Neural progenitor cell (in vitro differentiated cells): ENCODE measurements at regions not wholly inside any gene's neighbourhood (a gene's known extent, or its start where the extent isn't known, plus 50 kb on each side); places are given as distances from the start of the nearest gene placed in this dataset.

Experiments used
- DNase-seq: peaks from one replicate; pipeline ENCODE4 v3.0.0-alpha.2; 2016; ENCODE audit warnings: low spot score
- H2AFZ ChIP-seq: fragments of 200-600 bp; sonication (generic); replicated peaks from 2 replicates; pipeline ENCODE4 v1.6.1; 2016; ENCODE audit warnings: antibody characterized with exemption
- H3F3A ChIP-seq: fragments of 200-600 bp; sonication (generic); 2 replicates; pipeline ENCODE4 v1.6.1; 2016; ENCODE audit warnings: antibody characterized with exemption, low read depth
- H3K27ac ChIP-seq: fragments of 200-600 bp; sonication (generic); 2 replicates; pipeline ENCODE4 v1.5.1; 2016; ENCODE audit warnings: mild to moderate bottlenecking
- H3K27me3 ChIP-seq: fragments of 200-600 bp; sonication (generic); 2 replicates; pipeline ENCODE4 v1.6.1; 2016; ENCODE audit warnings: mild to moderate bottlenecking, moderate library complexity
- H3K36me3 ChIP-seq: fragments of 200-600 bp; sonication (generic); 2 replicates; pipeline ENCODE4 v1.5.1; 2016
- H3K4me1 ChIP-seq: fragments of 200-600 bp; sonication (generic); 2 replicates; pipeline ENCODE4 v1.6.1; 2016; ENCODE audit warnings: mixed run types
- H3K4me2 ChIP-seq: fragments of 200-600 bp; sonication (generic); 2 replicates; pipeline ENCODE4 v1.6.1; 2016
- H3K4me3 ChIP-seq: fragments of 200-600 bp; sonication (generic); 2 replicates; pipeline ENCODE4 v1.5.1; 2016
- H3K79me2 ChIP-seq: fragments of 200-600 bp; sonication (generic); 2 replicates; pipeline ENCODE4 v1.6.1; 2016; ENCODE audit warnings: low read depth
- H3K9ac ChIP-seq: fragments of 200-600 bp; sonication (generic); 2 replicates; pipeline ENCODE4 v1.6.1; 2016
- H3K9me3 ChIP-seq: fragments of 200-600 bp; sonication (generic); 2 replicates; pipeline ENCODE4 v1.5.1; 2016; ENCODE audit warnings: low read depth
- H4K20me1 ChIP-seq: fragments of 200-600 bp; sonication (generic); 2 replicates; pipeline ENCODE4 v1.6.1; 2016; ENCODE audit warnings: low read depth
- H3K27ac Mint-ChIP-seq: 3 replicates; pipeline ENCODE4 v1.8.0; 2021; ENCODE audit warnings: mixed read lengths
- H3K27me3 Mint-ChIP-seq: 2 replicates; pipeline ENCODE4 v1.8.0; 2022; ENCODE audit warnings: low read depth, mild to moderate bottlenecking, inconsistent platforms, moderate library complexity, mixed read lengths; ENCODE audit not compliant: insufficient read depth
- H3K36me3 Mint-ChIP-seq: 3 replicates; pipeline ENCODE4 v1.8.0; 2021; ENCODE audit warnings: mixed read lengths
- H3K4me1 Mint-ChIP-seq: 3 replicates; pipeline ENCODE4 v1.8.0; 2021; ENCODE audit warnings: mixed read lengths
- H3K4me3 Mint-ChIP-seq: 3 replicates; pipeline ENCODE4 v1.8.0; 2021; ENCODE audit warnings: mild to moderate bottlenecking, moderate library complexity, mixed read lengths
- H3K9me3 Mint-ChIP-seq: 3 replicates; pipeline ENCODE4 v1.8.0; 2020; ENCODE audit warnings: mixed read lengths
- EZH2 ChIP-seq: fragments of 200-600 bp; sonication (generic); IDR thresholded peaks from 2 replicates; pipeline ENCODE4 v1.6.1; 2017; ENCODE audit warnings: antibody characterized with exemption, mild to moderate bottlenecking, moderate library complexity
- EZH2phosphoT487 ChIP-seq: fragments of 200-600 bp; sonication (generic); IDR thresholded peaks from 2 replicates; pipeline ENCODE4 v1.6.1; 2017; ENCODE audit warnings: antibody characterized with exemption
- TF ChIP-seq, protein P1 (sequence below): fragments of 200-600 bp; sonication (generic); IDR thresholded peaks from 2 replicates; pipeline ENCODE4 v1.5.1; 2017; ENCODE audit warnings: antibody characterized with exemption, mild to moderate bottlenecking

DNA sequence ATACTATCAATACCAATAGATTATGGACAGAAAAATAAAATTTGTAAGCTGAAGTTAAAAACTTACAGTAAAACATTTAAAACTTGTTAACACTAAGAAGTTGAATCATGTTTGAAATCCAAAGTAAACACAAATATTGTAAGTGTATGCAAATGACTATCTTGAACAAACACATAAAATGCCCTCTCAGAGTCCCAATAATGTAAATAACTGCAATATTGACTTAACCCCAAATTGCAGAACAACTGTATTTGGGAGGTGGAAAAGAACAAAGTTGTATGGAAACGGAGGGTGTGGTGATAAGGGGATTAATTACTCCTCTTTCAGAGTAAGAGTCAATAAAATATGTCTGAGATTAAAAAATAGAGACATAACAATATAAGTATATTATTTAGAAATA is 140.0 kb upstream of the NOL4 start:
- Histone ChIP-seq H3K9ac (no peak overlapping the region), H3K27me3 (no peaks in the 10 kb centered on the region), H3K4me2 (no peak overlapping the region), H3K9me3 (no peaks in the 10 kb centered on the region), H3F3A (no peaks in the 10 kb centered on the region), H3K4me1 (no peaks in the 10 kb centered on the region), H4K20me1 (no peaks in the 10 kb centered on the region), H3K79me2 (no peaks in the 10 kb centered on the region), H2AFZ (no peak overlapping the region), H3K27ac (no peak overlapping the region), H3K4me3 (no peak overlapping the region), H3K36me3 (no peaks in the 10 kb centered on the region)
- TF ChIP-seq EZH2 (no peak), EZH2phosphoT487 (no peak)
- TF ChIP-seq, protein P1, sequence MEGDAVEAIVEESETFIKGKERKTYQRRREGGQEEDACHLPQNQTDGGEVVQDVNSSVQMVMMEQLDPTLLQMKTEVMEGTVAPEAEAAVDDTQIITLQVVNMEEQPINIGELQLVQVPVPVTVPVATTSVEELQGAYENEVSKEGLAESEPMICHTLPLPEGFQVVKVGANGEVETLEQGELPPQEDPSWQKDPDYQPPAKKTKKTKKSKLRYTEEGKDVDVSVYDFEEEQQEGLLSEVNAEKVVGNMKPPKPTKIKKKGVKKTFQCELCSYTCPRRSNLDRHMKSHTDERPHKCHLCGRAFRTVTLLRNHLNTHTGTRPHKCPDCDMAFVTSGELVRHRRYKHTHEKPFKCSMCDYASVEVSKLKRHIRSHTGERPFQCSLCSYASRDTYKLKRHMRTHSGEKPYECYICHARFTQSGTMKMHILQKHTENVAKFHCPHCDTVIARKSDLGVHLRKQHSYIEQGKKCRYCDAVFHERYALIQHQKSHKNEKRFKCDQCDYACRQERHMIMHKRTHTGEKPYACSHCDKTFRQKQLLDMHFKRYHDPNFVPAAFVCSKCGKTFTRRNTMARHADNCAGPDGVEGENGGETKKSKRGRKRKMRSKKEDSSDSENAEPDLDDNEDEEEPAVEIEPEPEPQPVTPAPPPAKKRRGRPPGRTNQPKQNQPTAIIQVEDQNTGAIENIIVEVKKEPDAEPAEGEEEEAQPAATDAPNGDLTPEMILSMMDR: no peak
- no peak overlapping the region for H3K27ac Mint-ChIP-seq
- H3K4me1 Mint-ChIP-seq: no peaks in the 10 kb centered on the region
- no peak overlapping the region for H3K4me3 Mint-ChIP-seq
- H3K9me3 Mint-ChIP-seq: no peaks in the 10 kb centered on the region
- H3K27me3 Mint-ChIP-seq: no peaks in the 10 kb centered on the region
- no peak for DNase-seq
- no peaks in the 10 kb centered on the region for H3K36me3 Mint-ChIP-seq

DNA sequence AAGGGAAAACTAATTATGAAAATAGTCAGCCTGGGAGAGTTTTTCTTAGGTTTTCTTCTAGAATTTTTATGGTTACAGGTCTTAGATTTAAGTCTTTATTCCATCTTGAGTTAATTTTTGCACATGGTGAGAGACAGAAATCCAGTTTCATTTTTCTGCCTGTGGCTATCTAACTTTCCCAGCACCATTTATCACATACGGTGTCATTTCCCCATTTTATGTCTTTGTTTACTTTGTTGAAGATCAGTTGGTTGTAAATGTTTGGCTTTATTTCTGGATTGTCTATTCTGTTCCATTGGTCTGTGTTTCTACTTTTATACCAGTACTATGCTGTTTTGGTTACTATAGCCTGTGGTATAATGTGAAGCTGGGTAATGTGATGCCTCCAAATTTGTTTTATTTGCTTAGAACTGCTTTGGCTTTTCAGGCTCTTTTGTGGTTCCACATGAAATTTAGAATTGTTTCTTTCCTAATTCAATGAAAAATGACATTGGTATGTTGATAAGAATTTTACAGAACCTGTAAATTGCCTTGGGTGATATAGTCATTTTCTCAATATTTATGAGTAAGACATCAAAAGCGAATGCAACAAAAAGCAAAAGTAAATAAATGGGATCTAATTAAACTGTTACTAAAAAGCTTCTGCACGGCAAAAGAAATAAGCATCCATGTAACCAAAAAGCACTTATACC is 146.1 kb upstream of the NOL4 start:
- no peak overlapping the region for H3K9ac ChIP-seq
- no peak for DNase-seq
- H3K27ac ChIP-seq: no peak overlapping the region
- no peaks in the 10 kb centered on the region for H3K27me3 ChIP-seq
- Mint-ChIP-seq H3K4me3 (no peak overlapping the region), H3K4me1 (no peaks in the 10 kb centered on the region), H3K27me3 (no peaks in the 10 kb centered on the region), H3K27ac (no peak overlapping the region), H3K9me3 (no peaks in the 10 kb centered on the region), H3K36me3 (no peaks in the 10 kb centered on the region)
- TF ChIP-seq, protein P1: no peak
- TF ChIP-seq EZH2phosphoT487: no peak
- no peak for TF ChIP-seq EZH2
- no peaks in the 10 kb centered on the region for H3K79me2 ChIP-seq
- H3K9me3 ChIP-seq: no peaks in the 10 kb centered on the region
- H2AFZ ChIP-seq: no peak overlapping the region
- H3K4me2 ChIP-seq: no peak overlapping the region
- H3K4me1 ChIP-seq: no peaks in the 10 kb centered on the region
- no peaks in the 10 kb centered on the region for H3F3A ChIP-seq
- no peak overlapping the region for H3K4me3 ChIP-seq
- no peaks in the 10 kb centered on the region for H3K36me3 ChIP-seq
- H4K20me1 ChIP-seq: no peaks in the 10 kb centered on the region

DNA sequence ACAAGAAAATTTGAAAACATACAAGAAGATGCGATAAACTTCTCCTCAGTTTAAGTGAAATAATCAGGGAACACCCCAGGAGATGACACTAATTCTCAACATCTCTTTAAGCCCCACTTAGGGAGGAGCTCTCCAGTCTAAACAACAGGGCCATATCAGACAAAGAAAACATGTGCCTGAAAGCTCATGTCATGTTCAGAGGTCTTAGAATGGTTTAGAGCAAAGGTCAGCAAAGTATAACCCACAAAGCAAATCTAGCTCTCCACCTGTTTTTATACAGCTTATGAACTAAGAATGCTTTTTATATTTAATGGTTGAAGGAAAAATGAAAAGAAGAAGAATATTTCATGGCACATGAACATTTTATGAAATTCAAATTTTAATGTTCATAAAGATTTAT is 155.6 kb upstream of the NOL4 start:
- Histone ChIP-seq H3K36me3 (no peaks in the 10 kb centered on the region), H3K27ac (no peak overlapping the region), H3F3A (no peaks in the 10 kb centered on the region), H2AFZ (no peak overlapping the region), H3K9ac (no peak overlapping the region), H3K79me2 (no peaks in the 10 kb centered on the region), H3K9me3 (no peaks in the 10 kb centered on the region), H3K4me2 (no peak overlapping the region), H4K20me1 (no peaks in the 10 kb centered on the region), H3K27me3 (no peaks in the 10 kb centered on the region), H3K4me1 (no peaks in the 10 kb centered on the region), H3K4me3 (no peak overlapping the region)
- Mint-ChIP-seq H3K27me3 (no peaks in the 10 kb centered on the region), H3K9me3 (no peaks in the 10 kb centered on the region), H3K4me3 (no peak overlapping the region), H3K27ac (no peak overlapping the region), H3K4me1 (no peaks in the 10 kb centered on the region), H3K36me3 (no peaks in the 10 kb centered on the region)
- TF ChIP-seq EZH2: no peak
- TF ChIP-seq, protein P1: no peak
- TF ChIP-seq EZH2phosphoT487: no peak
- no peak for DNase-seq
